ENCODE measurements at regions not wholly inside any gene's neighbourhood (a gene's known extent, or its start where the extent isn't known, plus 50 kb on each side); places are given as distances from the start of the nearest gene placed in this dataset.
"Not testable (repeated sequence)": the region's sequence is repeated elsewhere in the genome, so short reads cannot be mapped to it uniquely, and the experiment has no call there.

DNA sequence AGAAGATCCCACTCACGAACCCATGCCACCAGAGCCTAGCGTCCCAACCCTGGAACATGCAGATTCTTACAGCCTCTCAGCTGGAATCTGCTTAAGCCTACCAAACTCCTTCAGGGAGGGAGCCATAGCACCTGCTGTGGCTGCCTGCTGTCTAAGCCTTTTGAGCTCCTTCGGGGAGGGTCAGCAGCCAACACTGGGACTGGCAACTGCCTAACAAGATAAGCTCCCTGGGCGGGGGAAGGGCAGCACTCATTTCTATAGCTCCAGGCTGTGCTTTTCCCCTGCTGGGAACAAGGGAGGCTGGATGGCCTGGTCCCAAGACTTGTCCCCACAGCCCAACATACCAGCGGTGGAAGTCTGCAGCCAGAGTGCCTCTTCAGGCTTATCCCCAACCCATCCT lies 199.1 kb upstream of the OR13F1 start:
- no peaks in the 10 kb centered on the region for H3K9me3 ChIP-seq (ENCODE audit: low read length)
- H3K27ac ChIP-seq (ENCODE audit: low read length) = no peak overlapping the region
- intact Hi-C loops (cut with micrococcal nuclease) = no loop called here
- no peaks in the 10 kb centered on the region for H3K79me2 ChIP-seq (ENCODE audit: low read length)
- no peak overlapping the region for H3K9ac ChIP-seq (ENCODE audit: low read length)
- POLR2A ChIA-PET (ENCODE audit: unreplicated experiment) = no interaction called here
- H3K27me3 ChIP-seq (ENCODE audit: low read length) = no peaks in the 10 kb centered on the region
- ATAC-seq (no peak), DNase-seq (no peak)
- no TSS peak for BruUV-seq (replicated peaks)
- no peaks in the 10 kb centered on the region for H4K20me1 ChIP-seq (ENCODE audit: low read length)
- no peaks in the 10 kb centered on the region for H3K4me1 ChIP-seq (ENCODE audit: insufficient read depth, low read length)
- no peaks in the 10 kb centered on the region for H3K9me2 ChIP-seq (replicated peaks; ENCODE audit: low read length)
- TF ChIP-seq, protein P1, sequence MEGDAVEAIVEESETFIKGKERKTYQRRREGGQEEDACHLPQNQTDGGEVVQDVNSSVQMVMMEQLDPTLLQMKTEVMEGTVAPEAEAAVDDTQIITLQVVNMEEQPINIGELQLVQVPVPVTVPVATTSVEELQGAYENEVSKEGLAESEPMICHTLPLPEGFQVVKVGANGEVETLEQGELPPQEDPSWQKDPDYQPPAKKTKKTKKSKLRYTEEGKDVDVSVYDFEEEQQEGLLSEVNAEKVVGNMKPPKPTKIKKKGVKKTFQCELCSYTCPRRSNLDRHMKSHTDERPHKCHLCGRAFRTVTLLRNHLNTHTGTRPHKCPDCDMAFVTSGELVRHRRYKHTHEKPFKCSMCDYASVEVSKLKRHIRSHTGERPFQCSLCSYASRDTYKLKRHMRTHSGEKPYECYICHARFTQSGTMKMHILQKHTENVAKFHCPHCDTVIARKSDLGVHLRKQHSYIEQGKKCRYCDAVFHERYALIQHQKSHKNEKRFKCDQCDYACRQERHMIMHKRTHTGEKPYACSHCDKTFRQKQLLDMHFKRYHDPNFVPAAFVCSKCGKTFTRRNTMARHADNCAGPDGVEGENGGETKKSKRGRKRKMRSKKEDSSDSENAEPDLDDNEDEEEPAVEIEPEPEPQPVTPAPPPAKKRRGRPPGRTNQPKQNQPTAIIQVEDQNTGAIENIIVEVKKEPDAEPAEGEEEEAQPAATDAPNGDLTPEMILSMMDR (conservative IDR thresholded peaks at IDR 0.05; ENCODE audit: low read depth, low read length) = no peak
- TF ChIP-seq EZH2 (IDR thresholded peaks at IDR 0.05; ENCODE audit: low read length, unreplicated experiment) (no peak), EZH2phosphoT487 (IDR thresholded peaks at IDR 0.05; ENCODE audit: borderline replicate concordance, low read length) (no peak)
- H3K4me3 ChIP-seq (ENCODE audit: low read length) = no peak overlapping the region
- H3K36me3 ChIP-seq (ENCODE audit: low read depth, low read length) = no peaks in the 10 kb centered on the region
- H3F3A ChIP-seq (ENCODE audit: low read length, unreplicated experiment) = no peaks in the 10 kb centered on the region
- H2AFZ ChIP-seq (ENCODE audit: low read length) = no peak overlapping the region
- no peak overlapping the region for H3K4me2 ChIP-seq (ENCODE audit: low read length)
- CTCF ChIA-PET = no interaction called here

DNA sequence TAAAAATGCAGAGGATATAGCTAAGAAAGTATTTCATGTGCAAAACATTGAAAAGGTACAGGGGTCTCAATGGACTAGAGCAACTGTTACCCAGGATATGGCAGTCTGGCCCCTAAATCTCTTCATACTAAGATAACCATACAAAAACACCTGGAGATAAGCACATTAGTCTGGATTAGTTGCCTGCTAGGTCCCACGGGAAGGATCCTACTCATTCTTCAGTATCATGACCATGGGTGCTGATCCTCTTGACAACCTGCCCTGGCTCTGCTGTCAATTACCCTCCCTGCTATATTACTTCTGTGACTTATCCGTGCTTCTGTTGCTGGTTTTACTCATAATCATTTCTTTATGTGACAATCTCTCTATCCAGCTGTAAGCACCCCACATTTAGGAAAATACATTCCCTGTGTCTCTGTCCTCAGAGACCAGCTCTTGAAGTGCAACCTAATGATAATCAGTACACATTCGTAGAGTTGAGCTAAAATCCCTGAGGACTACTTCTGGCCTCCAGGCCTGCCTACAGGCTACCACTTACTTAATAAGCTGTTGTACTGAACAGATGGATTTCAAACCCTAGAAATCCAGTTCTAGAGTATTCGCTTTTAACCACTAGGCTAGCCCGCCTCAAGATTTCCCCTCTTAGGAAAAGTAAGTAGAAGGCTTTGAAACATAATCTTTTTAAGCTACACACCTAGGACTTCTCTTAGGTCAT lies 190.5 kb upstream of the OR13F1 start:
- H3K9me3 ChIP-seq (ENCODE audit: low read length) = no peaks in the 10 kb centered on the region
- ATAC-seq = no peak
- H4K20me1 ChIP-seq (ENCODE audit: low read length) = no peaks in the 10 kb centered on the region
- no peak for DNase-seq
- no peak for TF ChIP-seq EZH2 (IDR thresholded peaks at IDR 0.05; ENCODE audit: low read length, unreplicated experiment)
- ChIA-PET CTCF (no interaction called here), POLR2A (ENCODE audit: unreplicated experiment) (no interaction called here)
- no peaks in the 10 kb centered on the region for H3K9me2 ChIP-seq (replicated peaks; ENCODE audit: low read length)
- H3K4me2 ChIP-seq (ENCODE audit: low read length) = no peak overlapping the region
- H3K9ac ChIP-seq (ENCODE audit: low read length) = no peak overlapping the region
- H3K27ac ChIP-seq (ENCODE audit: low read length) = no peak overlapping the region
- H3F3A ChIP-seq (ENCODE audit: low read length, unreplicated experiment) = no peaks in the 10 kb centered on the region
- no TSS peak for BruUV-seq (replicated peaks)
- H3K4me1 ChIP-seq (ENCODE audit: insufficient read depth, low read length) = no peaks in the 10 kb centered on the region
- H2AFZ ChIP-seq (ENCODE audit: low read length) = no peak overlapping the region
- no peaks in the 10 kb centered on the region for H3K27me3 ChIP-seq (ENCODE audit: low read length)
- intact Hi-C loops (cut with micrococcal nuclease) = no loop called here
- no peak overlapping the region for H3K4me3 ChIP-seq (ENCODE audit: low read length)
- H3K79me2 ChIP-seq (ENCODE audit: low read length) = no peaks in the 10 kb centered on the region
- H3K36me3 ChIP-seq (ENCODE audit: low read depth, low read length) = no peaks in the 10 kb centered on the region

DNA sequence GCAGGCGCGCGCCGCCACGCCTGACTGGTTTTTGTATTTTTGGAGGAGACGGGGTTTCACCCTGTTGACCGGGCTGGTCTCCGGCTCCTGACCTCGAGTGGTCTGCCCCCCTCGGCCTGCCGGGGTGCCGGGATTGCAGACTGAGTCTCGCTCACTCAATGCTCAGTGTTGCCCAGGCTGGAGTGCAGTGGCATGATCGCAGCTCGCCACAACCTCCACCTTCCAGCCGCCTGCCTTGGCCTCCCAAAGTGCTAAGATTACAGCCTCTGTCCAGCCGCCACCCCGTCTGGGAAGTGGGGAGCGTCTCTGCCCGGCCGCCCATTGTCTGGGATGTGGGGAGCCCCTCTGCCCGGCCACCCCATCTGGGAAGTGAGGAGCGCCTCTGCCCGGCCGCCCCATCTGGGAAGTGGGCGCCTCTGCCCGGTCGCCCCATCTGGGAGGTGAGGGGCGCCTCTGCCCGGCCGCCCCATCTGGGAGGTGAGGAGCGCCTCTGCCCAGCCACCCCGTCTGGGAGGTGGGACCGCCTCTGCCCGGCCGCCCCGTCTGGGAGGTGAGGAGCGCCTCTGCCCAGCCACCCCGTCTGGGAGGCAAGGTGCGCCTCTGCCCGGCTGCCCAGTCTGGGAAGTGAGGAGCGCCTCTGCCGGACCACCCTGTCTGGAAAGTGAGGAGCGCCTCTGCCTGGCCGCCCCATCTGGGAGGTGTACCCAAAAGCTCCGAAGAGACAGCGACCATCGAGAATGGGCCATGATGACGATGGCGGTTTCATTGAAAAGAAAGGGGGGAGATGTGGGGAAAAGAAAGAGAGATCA lies 187.7 kb upstream of the OR13F1 start:
- H3K9ac ChIP-seq (ENCODE audit: low read length); H3K79me2 ChIP-seq (ENCODE audit: low read length); H3K9me3 ChIP-seq (ENCODE audit: low read length); H3K4me2 ChIP-seq (ENCODE audit: low read length); H3K4me3 ChIP-seq (ENCODE audit: low read length); ATAC-seq; H3K36me3 ChIP-seq (ENCODE audit: low read depth, low read length); H3K4me1 ChIP-seq (ENCODE audit: insufficient read depth, low read length); H2AFZ ChIP-seq (ENCODE audit: low read length); DNase-seq; H4K20me1 ChIP-seq (ENCODE audit: low read length); POLR2A ChIA-PET (ENCODE audit: unreplicated experiment); H3F3A ChIP-seq (ENCODE audit: low read length, unreplicated experiment); H3K9me2 ChIP-seq (replicated peaks; ENCODE audit: low read length); BruUV-seq (replicated peaks); CTCF ChIA-PET; H3K27me3 ChIP-seq (ENCODE audit: low read length); H3K27ac ChIP-seq (ENCODE audit: low read length); intact Hi-C loops (cut with micrococcal nuclease): not testable (repeated sequence)

All from PC-3 (cell line).